ENCODE measurements at regions not wholly inside any gene's neighbourhood (a gene's known extent, or its start where the extent isn't known, plus 50 kb on each side); places are given as distances from the start of the nearest gene placed in this dataset.

- no peak for DNase-seq
- no peak for TF ChIP-seq POLR2A (IDR thresholded peaks at IDR 0.05)
- TF ChIP-seq, protein P1, sequence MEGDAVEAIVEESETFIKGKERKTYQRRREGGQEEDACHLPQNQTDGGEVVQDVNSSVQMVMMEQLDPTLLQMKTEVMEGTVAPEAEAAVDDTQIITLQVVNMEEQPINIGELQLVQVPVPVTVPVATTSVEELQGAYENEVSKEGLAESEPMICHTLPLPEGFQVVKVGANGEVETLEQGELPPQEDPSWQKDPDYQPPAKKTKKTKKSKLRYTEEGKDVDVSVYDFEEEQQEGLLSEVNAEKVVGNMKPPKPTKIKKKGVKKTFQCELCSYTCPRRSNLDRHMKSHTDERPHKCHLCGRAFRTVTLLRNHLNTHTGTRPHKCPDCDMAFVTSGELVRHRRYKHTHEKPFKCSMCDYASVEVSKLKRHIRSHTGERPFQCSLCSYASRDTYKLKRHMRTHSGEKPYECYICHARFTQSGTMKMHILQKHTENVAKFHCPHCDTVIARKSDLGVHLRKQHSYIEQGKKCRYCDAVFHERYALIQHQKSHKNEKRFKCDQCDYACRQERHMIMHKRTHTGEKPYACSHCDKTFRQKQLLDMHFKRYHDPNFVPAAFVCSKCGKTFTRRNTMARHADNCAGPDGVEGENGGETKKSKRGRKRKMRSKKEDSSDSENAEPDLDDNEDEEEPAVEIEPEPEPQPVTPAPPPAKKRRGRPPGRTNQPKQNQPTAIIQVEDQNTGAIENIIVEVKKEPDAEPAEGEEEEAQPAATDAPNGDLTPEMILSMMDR (IDR thresholded peaks at IDR 0.05): no peak
- H3K4me1 ChIP-seq: peaks cover 3% of the 10 kb centered on the region
- WGBS, 2 donors: 58 to 71% methylated on average over 9 of the region's 9 CpGs
- H3K36me3 ChIP-seq (ENCODE audit: low read depth, missing control alignments): no peaks in the 10 kb centered on the region
- no peak overlapping the region for H3K27ac ChIP-seq
- H3K4me3 ChIP-seq: no peak overlapping the region
- no peaks in the 10 kb centered on the region for H3K9me3 ChIP-seq
- intact Hi-C loops (cut with DNase I; ENCODE audit: low total_unique reads): no loop called here
- no peaks in the 10 kb centered on the region for H3K27me3 ChIP-seq
Observed at GRCh38 chr4:24244663-24245490, 339.5 kb downstream of the DHX15 start.

DNA sequence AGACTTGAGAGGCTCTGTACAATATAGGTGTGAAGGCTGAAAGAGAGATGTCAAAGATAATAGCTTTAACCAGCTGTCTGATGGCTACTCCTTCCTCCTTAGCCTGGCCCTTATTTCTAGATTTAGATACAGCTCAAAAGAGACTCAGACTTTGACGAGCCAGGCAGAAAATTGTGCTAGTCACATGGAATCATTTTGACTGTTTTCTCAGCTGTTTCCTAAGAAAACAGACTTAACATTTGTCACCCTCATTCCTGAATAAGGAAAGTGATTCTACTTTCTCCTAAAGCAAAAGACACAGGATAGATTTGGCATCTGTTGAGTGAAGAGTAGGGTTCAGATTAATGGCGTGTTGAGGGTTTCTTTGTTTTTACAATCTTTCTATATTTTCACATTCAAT is 340.7 kb downstream of the DHX15 start:
- H3K4me3 ChIP-seq: no peak overlapping the region
- TF ChIP-seq POLR2A (IDR thresholded peaks at IDR 0.05): no peak
- TF ChIP-seq, protein P1 (IDR thresholded peaks at IDR 0.05): no peak
- H3K9me3 ChIP-seq: no peaks in the 10 kb centered on the region
- WGBS, 2 donors: 68 to 81% methylated on average over 2 of the region's 2 CpGs
- H3K4me1 ChIP-seq: peaks cover 3% of the 10 kb centered on the region
- no peak for DNase-seq
- H3K27me3 ChIP-seq: no peaks in the 10 kb centered on the region
- H3K36me3 ChIP-seq (ENCODE audit: low read depth, missing control alignments): no peaks in the 10 kb centered on the region
- intact Hi-C loops (cut with DNase I; ENCODE audit: low total_unique reads): no loop called here
- no peak overlapping the region for H3K27ac ChIP-seq

- Histone ChIP-seq H3K9me3 (no peaks in the 10 kb centered on the region), H3K4me1 (peaks cover 3% of the 10 kb centered on the region), H3K36me3 (ENCODE audit: low read depth, missing control alignments) (no peaks in the 10 kb centered on the region), H3K27me3 (no peaks in the 10 kb centered on the region), H3K27ac (no peak overlapping the region), H3K4me3 (no peak overlapping the region)
- 52 to 62% methylated on average over 5 of the region's 5 CpGs for WGBS, 2 donors
- intact Hi-C loops (cut with DNase I; ENCODE audit: low total_unique reads): no loop called here
- DNase-seq: no peak
- TF ChIP-seq, protein P1 (IDR thresholded peaks at IDR 0.05): no peak
- TF ChIP-seq POLR2A (IDR thresholded peaks at IDR 0.05): no peak
Observed at GRCh38 chr4:24241511-24241910, 342.8 kb downstream of the DHX15 start.

- TF ChIP-seq, protein P1 (IDR thresholded peaks at IDR 0.05): no peak
- no peak for TF ChIP-seq POLR2A (IDR thresholded peaks at IDR 0.05)
- no peak overlapping the region for H3K4me3 ChIP-seq
- intact Hi-C loops (cut with DNase I; ENCODE audit: low total_unique reads): no loop called here
- no peaks in the 10 kb centered on the region for H3K9me3 ChIP-seq
- H3K4me1 ChIP-seq: peaks cover 3% of the 10 kb centered on the region
- DNase-seq: no peak
- H3K27me3 ChIP-seq: no peaks in the 10 kb centered on the region
- H3K36me3 ChIP-seq (ENCODE audit: low read depth, missing control alignments): no peaks in the 10 kb centered on the region
- no peak overlapping the region for H3K27ac ChIP-seq
Observed at GRCh38 chr4:24240655-24241054, 343.7 kb downstream of the DHX15 start.

GRCh38 chr4:24237709-24238108 is 346.6 kb downstream of the DHX15 start:
- no peak for TF ChIP-seq POLR2A (IDR thresholded peaks at IDR 0.05)
- TF ChIP-seq, protein P1 (IDR thresholded peaks at IDR 0.05): no peak
- Histone ChIP-seq H3K27me3 (no peaks in the 10 kb centered on the region), H3K9me3 (no peaks in the 10 kb centered on the region), H3K4me1 (peaks cover 3% of the 10 kb centered on the region), H3K27ac (no peak overlapping the region), H3K4me3 (no peak overlapping the region), H3K36me3 (ENCODE audit: low read depth, missing control alignments) (no peaks in the 10 kb centered on the region)
- intact Hi-C loops (cut with DNase I; ENCODE audit: low total_unique reads): no loop called here
- WGBS, 2 donors: 90 to 92% methylated on average over 7 of the region's 7 CpGs
- DNase-seq: no peak
